DMS53 (cell line): ENCODE measurements at regions not wholly inside any gene's neighbourhood (a gene's known extent, or its start where the extent isn't known, plus 50 kb on each side); places are given as distances from the start of the nearest gene placed in this dataset.
"Not testable (repeated sequence)": the region's sequence is repeated elsewhere in the genome, so short reads cannot be mapped to it uniquely, and the experiment has no call there.

Experiments
- DNase-seq: peaks from one replicate; lab custom pipeline; 2025; lab: John Stamatoyannopoulos, UW

DNA sequence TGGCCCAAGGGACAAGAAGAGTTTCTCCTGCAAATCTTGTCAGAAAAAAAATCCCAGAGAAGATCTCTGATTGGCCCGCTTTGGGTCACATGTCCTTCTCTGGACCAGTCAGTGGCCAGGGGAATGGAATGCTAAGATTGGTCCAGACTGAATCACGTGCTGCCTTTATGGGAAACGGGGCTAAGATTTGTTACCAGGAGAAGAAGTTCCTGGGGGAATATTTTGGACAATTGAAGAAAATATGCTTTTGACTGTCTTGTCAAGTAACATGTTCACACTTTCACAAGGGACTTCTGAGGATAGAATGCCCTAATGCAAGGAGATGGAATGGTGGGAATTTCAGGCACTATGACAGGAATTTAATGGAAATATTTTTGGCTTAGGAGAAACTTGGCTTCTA, 74.1 kb upstream of the SH3PXD2B start:
- no peak for DNase-seq

DNA sequence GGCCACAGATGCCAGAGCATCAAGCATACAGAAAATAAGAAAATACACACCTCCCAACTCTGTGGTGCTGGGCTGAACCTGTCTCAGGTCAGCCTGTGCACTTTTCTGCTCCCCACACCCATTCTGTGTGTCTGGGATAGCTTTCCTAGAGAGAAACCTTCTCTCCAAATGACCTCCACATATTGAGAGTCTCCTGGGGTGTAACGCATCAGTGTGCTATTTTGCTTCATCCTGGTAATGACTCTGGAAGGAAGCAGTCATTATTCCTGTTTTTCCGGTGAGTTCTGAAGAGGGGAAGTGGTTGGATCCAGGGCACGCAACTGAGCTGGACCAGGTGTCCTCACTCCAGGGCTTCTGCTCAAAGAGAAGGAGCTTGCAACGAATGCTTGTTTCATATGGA, 73.2 kb upstream of the SH3PXD2B start:
- no peak for DNase-seq

DNA sequence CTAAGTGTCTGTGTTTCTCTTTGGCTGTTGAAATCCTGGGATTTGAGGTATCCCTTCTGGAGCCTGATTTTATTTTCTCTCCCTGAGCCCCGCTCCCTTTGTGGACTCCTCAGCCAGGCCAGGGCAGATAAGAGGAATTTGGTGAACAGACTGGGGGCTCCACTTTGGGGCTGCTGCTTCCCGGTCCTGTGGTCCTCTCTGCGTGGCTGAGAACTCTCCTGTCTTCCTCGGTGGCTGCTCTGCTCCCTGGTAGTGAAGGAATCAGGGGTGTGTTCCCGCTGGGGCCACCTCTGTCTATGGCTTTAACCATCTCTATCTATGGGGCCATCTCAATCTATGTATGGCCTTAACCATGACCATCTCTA, 71.7 kb upstream of the SH3PXD2B start:
- no peak for DNase-seq

DNA sequence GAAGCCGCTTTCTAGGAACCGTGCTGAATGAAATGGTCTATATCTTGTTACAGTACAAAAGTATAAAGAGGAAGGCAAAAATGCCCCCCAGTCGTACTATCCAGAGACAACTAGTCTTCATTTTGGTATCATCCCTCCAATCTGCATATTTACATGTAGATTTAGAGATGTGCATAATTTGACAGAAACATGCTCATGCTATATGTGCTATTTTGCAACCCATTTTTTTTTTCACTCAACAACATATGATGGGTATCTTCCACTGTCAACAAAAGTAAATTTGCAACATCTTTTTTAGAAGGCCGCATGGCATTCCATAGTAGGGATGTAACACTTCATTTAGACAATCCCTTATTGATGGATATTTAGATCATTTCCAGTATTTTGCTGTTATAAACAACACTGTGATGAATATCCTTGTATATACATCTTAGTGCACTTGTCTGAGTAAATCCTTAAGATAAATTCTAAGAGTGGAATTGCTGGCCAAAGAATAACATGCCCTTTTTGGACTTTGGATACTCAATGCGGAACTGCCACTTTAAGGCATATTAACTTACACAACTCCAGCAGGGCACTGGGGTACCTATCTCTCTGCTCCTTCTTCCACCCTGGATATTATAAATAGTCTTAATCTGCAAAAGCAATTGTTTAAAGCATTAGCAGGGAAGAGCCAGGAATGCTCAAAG, 71.1 kb upstream of the SH3PXD2B start:
- DNase-seq: no peak

DNA sequence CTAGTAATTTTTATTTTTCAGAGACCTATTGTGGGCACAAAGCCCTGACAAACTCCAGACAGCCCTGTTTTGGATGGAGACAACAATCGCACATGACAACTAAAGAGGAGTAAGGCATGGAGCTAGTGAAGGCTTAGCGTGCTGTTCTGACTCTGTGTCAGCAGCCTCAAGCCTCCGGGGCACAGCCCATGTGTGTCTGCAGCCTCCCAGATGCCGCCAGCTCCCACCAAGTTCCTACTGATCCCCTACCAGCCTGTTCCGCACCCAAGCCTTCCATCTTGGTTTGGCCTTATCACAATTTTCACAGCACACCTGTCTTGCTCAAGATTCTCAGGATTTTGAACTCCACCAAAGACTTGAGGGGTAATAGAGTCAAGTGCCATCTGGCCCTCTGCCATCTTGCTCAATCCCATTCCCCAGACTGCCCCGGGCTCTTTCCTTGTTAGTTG, 70.3 kb upstream of the SH3PXD2B start:
- DNase-seq: no peak

DNA sequence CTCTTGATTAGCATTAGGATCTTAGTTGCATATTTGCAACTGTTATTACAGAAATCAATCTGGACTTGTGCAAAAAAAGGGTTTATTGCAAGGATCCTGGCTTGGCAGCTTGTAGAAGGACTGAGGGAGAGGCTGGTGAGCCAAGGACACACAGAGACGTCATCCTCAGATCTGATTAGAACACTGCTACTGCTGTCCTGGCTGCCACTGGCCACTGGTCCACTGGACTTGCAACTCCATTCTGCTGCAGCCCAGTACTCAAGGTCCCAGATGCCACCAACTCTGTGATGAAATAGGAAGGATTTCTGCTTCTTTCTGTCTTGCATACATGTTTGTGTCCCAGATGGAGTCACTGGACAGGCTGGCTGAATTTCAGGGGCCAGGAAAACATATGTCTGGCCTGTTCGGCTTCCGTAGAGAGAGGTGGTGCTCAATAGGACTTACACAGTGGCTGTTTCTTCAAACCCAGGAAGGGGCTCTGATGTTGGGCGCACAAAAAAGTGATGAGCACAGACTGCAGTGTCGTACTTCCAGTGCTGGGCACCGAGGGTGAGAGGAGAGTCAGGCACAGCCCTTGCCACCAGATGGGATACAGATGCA, 68.9 kb upstream of the SH3PXD2B start:
- DNase-seq: no peak

DNA sequence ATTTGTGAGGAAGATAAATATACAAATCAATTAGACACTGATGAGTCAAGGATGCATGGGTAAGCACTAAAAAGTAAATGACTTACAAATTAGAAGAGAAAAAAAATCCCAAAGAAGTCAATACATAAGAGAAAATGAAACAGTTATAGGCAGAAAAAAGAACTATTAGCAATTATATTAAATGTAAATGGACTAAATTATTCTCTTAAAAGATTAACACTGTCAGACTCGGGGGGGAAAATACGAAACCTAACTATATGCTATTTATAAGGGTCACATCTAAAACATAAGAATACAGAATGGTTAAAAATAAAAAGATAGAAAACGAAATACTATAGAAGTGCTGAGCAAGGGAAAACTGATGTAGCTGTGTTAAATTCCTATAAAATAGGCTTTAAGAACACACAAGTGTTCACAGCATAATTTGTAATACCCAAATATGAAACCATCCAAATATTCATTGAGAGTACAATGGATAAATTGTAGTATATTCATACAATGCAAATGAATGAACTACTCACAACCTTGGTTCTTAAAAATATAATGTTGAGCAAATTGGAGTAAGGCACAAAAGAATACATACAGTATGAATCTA, 67.1 kb upstream of the SH3PXD2B start:
- DNase-seq: no peak

DNA sequence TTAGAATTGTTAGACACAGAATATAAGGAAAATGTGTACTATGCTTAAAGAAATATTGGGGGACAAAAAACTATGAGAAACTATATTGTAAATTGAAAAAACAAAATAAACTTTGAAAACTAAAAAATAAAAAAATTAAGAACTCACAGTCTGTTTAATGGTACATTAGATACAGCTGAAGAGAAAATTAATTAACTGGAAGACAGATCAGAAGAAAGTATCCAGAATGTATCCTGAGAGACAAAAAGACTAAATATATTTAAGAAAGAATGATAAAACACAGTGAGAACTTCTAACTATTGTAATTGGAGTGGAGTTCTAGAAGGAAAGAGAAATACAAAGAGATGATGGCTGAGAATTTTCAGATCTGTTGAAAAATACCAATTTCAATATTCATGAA, 57.6 kb upstream of the SH3PXD2B start:
- peak; percentile 22 for DNase-seq

DNA sequence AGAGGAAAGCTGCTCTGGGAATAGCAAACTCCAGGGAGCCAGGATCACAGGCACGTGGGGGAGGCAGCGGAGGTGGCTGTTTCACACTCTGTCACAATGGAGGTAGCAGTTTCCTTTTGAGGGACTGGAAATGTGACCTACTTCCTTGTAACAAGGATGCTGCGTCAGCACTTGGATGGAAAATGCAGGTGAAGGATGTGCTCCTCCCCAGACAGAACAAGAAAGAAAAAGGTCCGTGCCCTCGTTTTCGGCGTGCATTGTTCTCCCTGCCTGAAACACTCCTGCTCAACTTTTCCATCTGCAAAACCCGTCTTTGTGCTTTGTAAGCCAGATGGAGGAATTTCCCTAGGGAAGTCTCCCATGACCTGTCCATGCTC, 55.1 kb upstream of the SH3PXD2B start:
- DNase-seq: no peak

DNA sequence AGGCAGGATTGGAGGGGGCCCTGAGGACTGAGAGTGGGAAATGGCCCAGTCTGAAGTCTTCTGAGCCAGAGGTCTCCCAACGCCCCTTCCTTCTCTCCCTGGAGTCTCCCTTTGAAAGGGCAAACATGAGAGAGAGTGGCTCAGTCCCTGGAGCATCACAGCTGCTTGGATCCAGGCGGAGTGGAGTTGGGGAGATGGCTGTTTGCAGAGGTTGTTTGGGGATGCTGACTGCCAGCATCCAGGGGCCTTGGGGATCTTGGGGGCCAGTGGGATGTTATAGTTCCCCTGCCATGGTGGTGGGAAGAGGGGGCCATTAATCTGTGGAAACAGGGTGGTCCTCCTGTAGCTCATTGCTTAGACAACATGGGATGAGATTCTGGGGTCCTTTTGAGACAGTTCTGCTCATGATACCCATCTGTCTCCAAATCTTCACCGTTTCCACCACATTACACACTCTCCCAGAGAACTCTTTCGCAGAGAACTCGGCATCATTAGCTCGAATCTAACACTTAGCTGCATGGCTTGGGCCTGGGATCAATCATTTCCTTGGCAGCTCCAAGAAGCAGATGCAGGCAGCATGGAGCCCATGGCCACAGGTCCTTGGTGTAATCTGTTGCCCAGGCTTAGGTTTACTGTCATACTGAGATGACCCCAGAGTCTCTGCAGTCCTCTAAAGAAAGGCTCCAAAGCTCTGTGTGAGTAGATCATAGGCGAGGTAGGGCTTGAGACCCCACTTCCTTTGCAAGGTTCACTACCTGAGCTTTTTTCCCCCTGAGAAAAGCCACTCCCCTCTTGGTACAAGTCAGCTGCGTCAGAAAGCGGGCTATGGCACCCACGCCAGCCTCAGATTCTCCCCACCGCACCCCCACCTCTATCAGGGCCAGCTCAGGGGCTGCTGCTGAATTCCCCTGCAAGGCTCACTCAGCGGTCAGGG, 54.4 kb upstream of the SH3PXD2B start:
- DNase-seq: no peak

DNA sequence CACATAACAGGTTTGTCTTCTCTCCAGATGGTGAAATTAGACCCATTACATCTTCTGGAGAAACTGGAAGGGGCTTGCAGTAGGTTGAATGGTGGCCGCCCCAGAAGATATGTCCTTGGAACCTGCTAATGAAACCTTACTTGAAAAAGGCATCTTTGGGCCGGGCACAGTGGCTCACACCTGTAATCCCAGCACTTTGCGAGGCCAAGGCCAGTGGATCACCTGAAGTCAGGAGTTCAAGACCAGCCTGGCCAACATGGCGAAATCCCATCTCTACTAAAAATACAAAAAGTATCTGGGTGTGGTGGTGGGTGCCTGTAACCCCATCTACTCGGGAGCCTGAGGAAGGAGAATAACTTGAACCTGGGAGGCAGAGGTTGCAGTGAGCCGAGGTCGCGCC, 53.2 kb upstream of the SH3PXD2B start:
- DNase-seq: not testable (repeated sequence)

DNA sequence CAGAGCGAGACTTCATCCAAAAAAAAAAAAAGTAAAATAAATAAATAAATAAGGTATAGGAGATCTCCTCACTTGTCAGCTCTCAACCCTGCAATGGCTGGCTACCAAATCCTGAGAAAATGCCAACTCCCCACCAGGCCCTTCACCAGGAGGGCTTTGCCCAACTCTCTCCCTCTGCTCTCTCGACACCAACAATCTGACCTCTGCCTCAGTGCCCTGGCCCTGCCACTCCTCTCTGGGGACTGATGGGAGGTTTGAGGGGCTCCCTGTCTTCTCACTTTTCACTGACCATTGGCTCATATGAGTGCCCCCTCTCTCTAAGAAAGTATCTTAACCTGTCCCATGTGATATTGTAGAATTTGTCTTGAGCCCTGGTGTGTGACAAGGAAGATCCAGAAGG, 52.6 kb upstream of the SH3PXD2B start:
- no peak for DNase-seq

DNA sequence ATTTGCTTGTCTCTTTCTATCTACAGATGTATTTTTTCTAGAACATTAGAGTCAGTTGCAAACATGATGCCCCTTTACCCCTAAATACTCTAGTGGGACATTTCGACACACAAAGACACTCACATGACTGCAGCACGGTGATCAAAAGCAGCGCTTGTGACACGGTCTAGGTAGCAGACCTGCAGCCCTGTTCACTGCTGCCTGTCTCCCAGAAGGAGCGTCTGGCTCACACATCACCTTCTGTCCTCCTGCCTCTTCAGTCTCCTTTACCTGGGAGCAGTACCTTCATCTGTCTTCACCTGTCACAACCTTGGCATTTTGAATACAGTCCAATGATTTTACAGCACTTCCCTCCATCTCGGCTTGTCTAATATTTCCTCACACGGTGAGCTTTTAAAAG, 51.9 kb upstream of the SH3PXD2B start:
- DNase-seq: no peak

DNA sequence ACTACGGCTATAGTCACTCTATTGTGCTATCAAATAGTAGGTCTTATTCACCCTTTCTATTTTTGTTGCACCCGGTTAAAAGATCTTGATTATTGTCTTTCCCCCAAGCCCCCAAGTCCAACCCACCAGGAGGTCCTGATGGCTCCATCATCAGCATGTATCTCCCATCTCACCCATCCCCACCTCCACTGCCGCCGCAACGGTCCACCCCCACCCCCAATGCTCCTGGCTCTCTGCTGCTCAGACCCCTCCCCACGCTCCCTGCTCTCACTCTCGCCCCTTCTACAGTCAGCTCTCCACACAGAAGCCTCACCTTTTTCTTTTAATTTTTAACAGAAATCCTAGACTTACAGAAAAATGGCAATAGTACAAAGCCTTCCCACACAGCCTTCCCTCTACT, 51.5 kb upstream of the SH3PXD2B start:
- no peak for DNase-seq

DNA sequence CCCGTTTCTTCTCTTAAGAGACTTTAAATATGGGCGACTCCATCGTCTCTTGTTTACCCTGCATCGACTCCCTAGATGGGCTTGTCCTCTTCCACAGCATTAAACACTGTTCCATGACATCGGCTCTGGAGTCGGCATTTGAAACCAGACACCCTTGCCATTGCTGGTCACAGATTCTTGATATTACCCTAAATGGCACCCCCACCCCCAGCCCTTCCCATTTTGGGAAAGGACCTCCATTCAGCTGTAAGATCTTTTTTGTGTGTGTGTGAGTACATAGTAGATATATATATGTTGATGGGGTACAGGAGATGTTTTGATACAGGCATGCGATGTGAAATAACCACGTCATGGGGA, 51.1 kb upstream of the SH3PXD2B start:
- DNase-seq: no peak

DNA sequence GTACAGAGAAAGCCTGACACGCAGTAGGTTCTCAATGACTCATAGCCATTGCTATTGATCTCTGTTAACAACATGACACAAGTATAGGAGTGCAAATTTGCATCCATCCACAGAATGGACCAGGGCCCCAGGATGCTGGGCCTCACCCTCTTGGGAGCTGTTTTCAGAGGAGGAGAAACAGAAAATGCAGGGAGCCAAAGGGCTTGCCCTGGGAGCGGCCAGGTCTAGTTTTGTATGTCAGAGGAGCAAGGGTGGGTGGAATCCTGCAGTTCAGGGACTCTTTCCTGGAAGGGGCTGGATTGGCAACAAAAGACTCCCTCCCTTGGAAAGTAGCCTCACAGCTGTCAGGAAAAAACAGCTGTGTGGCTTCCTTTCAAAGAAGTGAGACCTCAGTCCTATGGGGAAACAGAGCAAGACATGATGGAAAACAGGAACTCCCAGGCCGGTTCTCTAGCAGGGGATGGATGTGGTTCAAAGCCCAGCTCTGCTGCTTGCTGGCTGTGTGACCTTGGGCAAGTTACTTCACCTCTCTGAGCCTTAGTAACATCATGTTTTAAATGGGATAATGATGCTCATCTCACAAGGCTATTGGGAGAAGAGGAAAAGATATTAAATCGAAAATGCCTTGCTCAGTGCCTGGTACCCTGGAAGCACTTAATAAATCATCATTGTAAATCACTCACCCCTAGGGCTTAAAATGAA, 50.5 kb upstream of the SH3PXD2B start:
- DNase-seq: no peak

DNA sequence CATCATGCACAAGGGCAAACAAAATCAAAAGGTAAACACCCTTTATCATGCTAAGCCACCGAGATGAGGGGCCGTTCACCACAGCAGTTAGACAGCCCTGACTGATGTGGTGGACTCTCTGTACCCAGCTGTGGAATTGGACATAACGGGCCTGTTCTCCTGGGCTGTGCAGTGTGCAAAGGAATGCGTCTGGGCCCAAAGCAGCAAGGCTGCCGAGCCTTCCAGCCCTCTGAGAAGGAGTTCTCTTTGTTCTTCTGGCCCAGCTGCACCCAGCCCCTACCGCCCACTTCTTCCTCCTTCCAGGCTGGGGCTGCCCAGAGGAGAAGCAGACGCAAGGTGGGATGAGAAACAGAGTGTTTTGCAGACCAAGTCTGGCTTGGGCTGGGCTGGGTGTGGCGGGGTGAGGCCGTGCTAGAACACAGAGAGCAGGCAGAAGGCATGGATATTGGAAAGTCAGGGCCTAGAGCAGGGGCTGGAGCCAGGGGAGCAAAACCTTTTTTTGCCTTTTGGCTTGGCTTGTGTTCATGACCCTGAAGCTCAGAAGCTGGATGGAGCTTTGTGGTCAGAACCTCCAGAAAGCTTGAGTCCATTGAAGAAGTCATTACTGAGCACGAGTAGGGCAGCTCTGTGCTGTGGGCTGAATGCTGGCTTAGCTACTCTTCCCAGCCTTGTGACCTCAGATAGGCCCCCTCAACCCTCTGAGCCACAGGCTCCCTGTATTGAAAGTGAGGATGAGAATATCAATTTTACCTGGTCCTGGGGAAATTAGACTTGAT, 49.8 kb upstream of the SH3PXD2B start:
- no peak for DNase-seq
